HG02763 (cell line): ENCODE measurements at regions not wholly inside any gene's neighbourhood (a gene's known extent, or its start where the extent isn't known, plus 50 kb on each side); places are given as distances from the start of the nearest gene placed in this dataset.
"Not testable (repeated sequence)": the region's sequence is repeated elsewhere in the genome, so short reads cannot be mapped to it uniquely, and the experiment has no call there.

Source experiments
- ATAC-seq: cut with Tn5 transposase; IDR thresholded peaks from one replicate; pipeline ENCODE4 v1.9.1; 2021; ENCODE audit warnings: mild to moderate bottlenecking, moderate library complexity; ENCODE audit not compliant: unreplicated experiment

DNA sequence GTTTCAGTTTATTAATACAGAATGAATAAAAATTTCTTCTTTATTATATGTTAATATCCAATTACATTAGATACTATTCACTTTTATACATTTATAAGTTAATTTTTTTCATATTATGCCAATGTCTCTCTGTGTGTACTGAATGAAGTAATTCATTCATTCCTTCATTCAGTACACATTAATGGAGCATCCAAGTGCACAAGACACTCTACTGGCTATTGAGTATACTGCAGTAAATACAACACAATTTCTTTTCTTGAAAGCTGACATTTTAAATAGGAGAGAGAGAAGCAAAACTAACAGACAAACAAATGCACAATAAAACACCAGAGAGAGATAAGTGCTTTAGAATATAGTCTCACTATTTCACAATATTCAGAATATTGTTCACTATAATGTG is 1038.3 kb upstream of the SPRY2 start:
- ATAC-seq = no peak

DNA sequence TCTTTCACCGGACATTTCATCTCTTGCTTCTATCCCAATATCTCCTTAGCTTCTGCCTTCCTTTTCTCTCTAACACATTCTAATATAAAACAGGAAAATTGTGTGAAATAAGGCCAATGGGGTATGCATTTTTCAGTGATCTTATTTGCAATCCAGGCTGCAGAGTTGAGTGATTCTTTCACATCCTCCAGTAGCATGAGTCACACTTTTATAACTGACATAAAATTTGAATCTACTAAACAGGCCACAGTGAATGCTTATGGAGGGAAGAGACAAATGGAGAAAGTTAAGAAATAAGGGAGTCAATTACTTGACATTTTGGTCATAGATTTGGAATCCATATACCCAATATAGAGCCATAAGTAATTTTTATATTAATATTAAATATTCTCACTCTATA is 1037.0 kb upstream of the SPRY2 start:
- no peak for ATAC-seq

DNA sequence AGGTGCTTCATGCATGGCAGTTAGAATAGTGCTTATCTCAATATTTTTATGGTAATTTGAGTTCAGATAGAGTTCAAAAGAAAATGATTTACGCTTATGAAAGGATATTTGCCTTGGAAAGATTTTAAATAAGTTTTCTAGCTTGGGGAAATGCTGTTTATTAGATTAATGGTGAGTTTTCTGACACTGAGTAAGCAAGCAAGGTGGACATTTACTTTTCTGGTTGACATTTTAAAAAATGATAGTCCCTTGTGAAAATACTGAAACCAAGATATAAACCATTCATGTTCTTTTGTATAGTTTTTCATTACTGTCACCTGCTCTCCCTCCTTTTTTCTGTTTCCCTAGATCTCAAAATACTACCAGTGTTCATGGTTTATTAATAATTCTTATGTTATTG is 1034.8 kb upstream of the SPRY2 start:
- ATAC-seq = no peak

DNA sequence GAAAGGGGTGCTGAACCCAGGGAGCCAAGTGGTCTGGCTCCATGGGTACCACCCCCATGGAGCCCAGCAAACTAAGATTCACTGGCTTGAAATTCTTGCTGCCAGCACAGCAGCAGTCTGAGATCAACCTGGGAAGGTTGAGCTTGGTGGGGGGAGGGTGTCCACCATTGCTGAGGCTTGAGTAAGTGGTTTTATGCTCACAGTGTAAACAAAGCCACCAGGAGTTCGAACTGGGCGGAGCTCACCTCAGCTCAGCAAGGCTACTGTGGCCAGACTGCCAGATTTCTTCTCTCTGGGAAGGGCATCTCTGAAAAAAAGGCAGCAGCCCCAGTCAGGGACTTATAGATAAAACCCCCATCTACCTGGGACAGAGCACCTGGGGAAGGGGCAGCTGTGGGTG is 1021.8 kb upstream of the SPRY2 start:
- ATAC-seq = not testable (repeated sequence)

DNA sequence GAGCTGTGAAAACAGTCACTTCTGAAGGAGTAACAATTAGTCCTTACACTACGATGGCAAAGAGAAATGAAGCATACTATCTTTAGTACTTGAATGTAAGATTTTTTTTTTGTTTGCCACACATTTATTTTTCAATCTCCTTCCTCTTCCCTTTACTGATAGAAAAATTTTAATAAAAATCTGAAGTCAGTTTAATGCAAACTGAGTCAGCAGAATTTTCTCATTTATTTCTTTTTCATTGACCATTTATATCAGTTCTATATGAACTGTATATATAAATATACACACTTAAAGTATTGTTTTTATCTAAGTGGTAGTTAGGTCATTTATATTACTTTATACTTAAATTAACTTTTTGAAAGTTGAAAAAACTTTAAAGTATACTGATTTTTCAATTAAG is 1009.1 kb upstream of the SPRY2 start:
- no peak for ATAC-seq

DNA sequence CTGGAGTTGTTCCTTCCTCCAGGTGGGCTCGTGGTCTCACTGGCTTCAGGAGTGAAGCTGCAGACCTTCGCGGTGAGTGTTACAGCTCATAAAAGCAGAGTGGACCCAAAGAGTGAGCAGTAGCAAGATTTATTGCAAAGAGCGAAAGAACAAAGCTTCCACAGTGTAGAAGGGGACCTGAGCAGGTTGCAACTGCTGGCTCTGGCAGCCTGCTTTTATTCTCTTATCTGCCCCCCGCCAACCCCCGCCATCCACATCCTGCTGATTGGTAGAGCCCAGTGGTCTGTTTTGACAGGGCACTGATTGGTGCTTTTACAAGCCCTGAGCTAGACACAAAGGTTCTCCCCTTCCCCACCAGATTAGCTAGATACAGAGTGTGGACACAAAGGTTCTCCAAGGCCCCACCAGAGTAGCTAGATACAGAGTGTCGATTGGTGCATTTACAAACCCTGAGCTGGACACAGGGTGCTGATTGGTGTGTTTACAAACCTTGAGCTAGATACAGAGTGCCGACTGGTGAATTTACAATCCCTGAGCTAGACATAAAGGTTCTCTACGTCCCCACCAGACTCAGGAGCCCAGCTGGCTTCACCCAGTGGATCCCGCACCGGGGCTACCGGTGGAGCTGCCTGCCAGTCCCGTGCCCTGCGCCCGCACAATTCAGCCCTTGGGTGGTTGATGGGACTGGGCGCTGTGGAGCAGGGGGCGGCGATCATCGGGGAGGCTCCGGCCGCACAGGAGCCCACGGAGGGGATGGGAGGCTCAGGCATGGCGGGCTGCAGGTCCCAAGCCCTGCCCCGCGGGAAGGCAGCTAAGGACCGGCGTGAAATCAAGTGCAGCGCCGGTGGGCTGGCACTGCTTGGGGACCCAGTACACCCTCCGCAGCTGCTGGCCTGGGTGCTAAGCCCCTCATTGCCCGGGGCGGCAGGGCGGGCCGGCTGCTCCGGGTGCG is 999.5 kb upstream of the SPRY2 start:
- ATAC-seq = not testable (repeated sequence)

DNA sequence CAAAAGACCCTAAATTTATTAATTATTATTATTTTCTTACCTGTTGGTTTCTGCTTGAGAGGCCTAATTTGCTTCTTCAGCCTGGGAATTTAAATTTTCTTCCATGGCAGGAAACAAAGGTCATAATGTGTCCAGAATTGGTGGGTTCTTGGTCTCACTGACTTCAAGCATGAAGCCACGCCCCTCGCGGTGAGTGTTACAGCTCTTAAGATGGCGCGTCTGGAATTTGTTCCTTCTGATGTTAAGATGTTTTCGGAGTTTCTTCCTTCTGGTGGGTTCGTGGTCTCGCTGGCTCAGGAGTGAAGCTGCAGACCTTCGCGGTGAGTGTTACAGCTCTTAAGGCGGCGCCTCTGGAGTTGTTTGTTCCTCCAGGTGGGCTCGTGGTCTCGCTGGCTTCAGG is 998.7 kb upstream of the SPRY2 start:
- not testable (repeated sequence) for ATAC-seq

DNA sequence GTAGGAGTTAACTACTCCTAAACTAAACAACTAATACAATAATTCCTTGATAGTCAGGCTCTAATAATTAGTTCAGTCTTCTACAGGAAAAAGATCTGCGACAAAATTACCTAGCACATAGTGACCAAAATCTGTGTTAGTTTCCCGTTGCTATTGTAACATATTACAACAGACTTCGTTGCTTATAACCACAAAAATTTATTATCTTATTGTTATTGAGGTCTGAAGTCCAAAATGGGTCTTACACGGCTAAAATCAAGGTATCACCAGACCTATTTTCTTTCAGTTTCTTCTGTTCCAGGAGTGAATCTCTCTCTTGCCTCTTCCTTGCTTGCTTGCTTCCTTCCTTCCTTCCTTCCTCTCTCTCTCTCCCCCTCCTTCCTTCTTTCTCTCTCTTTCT is 993.6 kb upstream of the SPRY2 start:
- ATAC-seq = no peak

DNA sequence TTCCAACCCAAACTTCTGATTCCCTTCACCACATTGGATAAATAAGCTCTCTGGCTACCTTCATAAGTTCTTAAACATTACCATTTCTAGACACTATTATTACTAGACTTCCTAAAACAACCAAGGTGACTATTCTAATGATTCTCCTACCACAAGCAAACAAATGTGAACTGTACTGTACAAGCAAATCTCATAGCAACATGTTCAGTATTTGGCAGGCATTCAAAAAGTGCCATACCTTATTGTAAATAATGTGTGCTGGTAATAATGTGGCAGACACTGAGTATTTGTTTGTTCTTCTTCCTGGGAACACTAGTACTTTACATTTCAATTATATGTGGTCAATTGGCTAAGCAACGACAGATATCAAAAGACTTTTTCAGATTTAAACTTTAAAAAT is 986.0 kb upstream of the SPRY2 start:
- ATAC-seq = no peak

DNA sequence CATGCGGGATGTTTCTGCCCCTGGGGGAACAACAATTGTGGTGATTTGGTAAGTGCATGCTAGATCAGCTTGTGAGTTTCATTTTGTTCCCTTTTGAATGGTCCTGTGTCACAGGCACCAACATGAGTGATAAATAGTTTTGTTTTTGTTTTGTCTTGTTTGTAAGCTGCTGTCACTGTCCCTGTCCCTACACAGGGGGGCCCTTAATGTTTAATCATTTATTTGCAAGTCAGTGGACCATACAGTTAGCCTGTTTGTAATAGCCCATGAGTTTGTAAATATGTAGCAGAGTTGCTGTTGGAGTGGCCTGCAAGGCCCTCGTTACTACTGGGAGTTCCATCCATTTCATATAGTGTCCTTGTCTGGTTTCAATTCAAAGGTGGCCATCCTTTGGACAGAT is 979.6 kb upstream of the SPRY2 start:
- ATAC-seq = no peak

DNA sequence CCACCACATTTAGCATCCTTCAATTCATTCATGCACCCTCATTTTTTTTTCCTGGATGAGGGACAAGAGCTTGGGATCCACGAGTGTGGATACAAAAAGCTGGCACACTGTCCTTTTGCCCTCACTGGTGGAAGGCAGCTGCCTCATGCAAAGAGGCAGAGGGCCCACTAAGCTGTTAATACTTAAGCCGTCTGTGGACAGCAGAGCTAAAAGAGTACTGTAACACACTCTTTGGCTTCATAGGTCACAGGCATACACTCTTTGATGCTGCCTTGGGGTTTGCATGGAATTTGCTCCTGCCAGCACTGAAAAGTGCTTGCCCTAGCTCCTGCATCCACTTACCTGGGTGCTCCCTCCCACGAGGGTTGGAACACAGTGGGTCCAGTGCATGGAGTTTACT is 978.4 kb upstream of the SPRY2 start:
- ATAC-seq = no peak

DNA sequence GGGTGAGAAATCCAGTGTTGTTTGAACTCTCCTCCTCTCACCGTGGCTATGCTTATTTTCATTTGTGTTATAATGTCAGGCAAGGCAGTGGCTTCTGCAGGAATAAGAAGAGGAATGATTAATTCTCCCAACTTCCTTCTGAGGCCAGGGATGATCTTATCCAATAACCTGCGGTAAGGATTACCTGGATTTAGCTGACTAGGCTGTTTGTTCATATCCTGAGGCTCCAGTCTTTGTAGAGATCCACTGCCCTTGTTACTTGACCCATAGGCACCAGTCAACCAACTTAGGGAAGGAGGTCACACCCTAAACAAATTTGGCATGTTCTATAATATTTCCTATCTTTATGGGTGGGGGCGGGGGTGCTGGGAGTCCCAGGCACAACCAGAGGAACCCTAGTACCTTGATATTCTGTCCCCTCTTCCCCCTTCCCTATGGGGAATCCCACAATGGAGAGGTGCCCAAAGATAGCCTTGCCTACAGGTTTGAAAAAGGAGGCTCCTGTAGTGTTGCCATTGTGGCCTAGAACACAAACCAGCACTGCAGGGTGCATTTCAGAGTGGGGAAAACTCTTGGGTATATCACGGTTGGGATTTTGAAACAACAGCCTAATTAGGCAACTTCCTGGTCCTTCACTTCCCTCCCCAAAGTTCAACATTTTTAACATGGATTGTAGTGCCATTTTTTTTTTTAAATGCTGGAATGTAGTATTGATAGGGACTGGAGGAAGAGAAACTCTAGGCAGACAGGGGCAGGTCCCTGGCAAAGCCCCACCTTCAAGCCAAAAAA is 977.5 kb upstream of the SPRY2 start:
- no peak for ATAC-seq

DNA sequence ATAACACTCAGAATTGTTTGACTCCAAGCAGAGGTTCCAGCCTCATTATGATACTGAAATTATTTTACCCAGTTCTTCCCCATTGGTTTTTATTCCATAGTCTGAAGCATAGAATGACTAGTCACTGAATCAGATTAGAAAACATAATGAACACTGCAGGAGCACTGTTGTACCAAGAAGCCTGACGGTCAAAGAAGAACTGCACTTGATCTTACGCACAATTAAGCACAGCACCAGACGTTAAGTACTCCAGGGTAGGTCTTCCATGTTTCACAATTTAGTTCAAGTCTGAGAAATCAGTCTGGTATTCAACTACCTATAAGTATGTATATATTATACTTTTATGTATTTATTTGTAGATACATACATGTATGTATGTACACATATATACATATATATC is 973.5 kb upstream of the SPRY2 start:
- ATAC-seq = no peak

DNA sequence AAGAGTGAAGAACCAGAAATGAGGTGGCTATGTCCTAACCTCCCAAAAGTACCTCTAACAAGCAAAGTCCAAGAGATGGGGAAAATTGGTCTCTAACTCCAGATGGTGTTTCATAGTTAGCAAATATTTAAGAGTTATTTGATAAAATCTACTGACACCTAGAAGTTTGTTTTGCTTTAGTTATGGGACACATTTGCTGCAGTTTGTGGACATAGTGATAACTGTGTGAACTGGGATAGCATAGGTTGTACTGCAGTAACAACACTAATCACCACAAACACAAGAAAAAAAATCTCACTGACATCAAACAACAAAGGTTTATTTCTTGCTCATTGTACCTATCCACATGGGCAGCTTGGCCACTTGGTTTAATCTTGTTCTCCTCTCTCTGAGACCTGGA is 965.0 kb upstream of the SPRY2 start:
- no peak for ATAC-seq

DNA sequence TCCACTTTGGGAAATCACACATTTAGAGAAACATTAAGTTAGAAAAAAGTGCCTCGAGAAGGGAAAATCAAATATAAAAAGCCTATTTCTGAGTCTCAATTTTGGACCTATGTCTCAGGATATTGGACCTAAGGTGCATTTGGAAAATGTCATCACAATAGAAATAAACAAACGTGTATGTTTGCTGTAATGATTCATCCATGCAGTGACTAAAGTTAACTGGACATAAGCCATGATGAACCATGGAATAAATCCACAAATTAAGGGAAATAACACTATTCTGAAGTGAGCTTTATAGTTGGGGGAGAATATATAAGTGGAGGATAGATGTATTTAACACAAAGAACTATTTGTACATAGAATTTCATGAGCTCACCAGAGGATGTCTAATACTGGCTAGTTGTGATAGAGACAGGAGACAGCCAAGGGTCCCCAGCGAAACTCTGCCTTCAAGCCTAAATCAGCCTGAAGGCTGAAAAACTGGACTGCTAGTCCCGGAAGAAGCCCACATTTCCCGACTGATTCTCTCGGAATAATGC is 963.3 kb upstream of the SPRY2 start:
- ATAC-seq = no peak

DNA sequence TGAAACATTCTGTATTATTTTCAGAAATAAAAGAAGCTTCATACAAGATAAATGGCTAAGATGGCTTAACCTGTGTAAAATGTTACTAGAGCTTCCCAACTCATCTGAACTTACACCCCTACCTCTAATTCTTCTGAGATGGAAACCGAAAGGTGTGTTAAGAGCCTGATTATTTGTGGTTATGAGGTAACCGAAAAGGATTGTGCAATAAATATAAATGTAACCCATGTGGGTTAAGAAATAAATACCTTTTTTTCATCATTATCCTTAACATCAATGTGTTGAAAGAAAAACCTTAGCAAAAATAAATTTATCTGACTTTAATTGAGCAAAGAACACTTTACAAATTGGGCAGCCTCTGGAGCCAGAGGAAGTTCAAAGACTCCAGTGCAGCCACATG is 961.8 kb upstream of the SPRY2 start:
- ATAC-seq = no peak

DNA sequence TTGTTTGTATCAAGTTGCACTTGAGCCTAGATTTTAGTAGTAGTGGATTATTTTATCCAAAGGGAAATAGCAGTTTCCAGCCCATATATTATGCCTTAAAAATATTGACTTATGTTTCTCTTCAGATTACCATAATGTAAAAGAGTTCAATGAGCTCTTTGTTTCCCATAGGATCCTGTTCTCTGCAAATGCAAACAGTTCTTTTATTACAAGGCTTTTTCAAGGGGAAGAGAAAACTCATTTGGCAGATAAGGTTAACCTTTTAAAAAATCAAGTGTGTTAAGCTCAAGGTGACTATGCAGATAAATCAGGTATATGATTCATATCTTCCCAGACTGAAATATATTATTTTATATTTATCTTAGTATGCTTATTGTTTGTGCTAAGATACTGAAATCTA is 961.2 kb upstream of the SPRY2 start:
- no peak for ATAC-seq

DNA sequence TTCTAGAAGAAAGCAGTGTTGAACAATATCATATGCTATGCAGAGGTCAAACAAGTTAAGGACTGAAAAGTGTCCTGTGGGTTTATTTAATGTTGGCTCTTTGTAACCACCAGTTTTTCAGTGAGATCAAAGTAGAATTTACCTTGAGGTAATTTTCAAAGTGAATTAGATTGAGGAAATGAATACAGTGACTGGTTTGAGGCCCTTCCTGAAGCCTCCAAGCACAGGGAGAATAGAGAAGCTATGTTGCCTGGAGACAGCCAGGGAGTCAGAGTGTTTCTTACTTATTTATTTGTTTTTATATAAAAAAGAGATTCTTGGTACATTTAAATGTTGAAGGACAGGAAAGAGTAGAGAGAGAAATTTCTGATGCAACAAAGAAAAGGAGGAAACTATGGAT is 954.3 kb upstream of the SPRY2 start:
- no peak for ATAC-seq

DNA sequence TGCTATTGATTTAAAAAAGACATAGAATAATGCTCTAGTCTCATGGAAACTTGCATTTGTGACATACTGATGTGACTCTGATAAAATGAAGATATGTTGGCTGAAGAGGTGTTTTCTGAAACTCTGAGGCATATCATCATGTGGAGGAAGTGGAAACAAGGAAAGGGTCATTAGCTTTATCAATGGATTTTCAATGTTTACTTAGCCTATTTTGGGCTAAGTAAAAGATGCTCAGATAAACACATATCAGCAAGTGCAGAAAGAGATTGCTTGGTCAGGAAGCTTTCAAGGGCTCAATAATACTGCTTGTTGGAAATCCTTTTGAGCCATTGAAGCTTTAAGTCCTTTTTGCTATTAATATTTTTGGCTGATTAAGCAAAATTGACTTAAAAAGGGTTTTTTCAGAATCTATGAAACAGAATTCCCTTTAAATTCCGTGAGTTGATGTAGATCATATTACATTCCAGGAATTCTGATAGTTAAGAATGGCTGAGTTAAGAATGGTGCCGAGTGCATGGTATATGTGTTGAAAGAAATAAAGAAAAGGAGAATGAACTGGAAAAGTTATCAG is 952.8 kb upstream of the SPRY2 start:
- no peak for ATAC-seq

DNA sequence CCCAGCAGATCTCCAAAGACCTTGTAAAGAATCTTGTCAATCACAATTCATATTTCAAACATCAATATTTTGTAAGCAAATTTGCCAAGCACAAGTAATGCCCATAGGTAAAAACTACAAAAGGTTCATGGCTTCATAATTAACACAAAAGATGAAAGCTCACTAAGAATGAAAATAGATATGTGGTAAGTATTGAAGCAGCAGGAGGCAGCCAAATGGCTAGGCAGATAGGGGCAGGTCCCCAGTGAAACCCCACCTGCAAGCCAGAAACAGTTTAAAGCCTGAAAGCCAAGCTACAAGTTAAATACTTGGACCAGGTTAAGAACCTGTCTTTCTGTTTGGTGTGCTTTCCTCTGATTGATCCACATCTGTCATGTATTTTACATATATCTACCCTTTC is 942.6 kb upstream of the SPRY2 start:
- no peak for ATAC-seq

DNA sequence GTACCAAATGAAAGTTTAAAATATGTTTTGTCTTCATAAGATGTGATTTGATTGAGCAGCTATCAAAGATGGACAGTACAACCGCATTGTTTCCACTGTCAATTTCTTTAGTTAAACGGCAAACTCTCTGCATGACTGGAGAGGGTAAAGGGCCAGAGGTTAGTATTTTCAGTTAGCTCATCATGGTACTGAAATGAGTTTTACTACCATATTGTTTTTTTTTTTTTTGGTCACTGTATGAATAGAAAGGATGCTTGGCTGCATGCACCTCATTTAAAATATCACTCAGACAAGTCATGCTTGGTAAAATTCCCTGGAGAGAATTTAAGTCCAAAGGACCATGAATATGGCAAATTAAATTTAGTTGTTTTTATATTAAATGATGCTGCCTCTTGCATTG is 942.1 kb upstream of the SPRY2 start:
- no peak for ATAC-seq
